Stimulated activated CD8-positive, alpha-beta memory T cell treated with anti-CD3 and anti-CD28 coated beads, Interleukin-7, amount 100 ng/mL, for 4 hours (primary cell): ENCODE measurements at regions not wholly inside any gene's neighbourhood (a gene's known extent, or its start where the extent isn't known, plus 50 kb on each side); places are given as distances from the start of the nearest gene placed in this dataset.

Experiments
- DNase-seq, 2 donors: peaks; one replicate each; pipeline ENCODE4 v3.0.0-alpha.2; 2020; ENCODE audit warnings: low read depth in 2 of 2

DNA sequence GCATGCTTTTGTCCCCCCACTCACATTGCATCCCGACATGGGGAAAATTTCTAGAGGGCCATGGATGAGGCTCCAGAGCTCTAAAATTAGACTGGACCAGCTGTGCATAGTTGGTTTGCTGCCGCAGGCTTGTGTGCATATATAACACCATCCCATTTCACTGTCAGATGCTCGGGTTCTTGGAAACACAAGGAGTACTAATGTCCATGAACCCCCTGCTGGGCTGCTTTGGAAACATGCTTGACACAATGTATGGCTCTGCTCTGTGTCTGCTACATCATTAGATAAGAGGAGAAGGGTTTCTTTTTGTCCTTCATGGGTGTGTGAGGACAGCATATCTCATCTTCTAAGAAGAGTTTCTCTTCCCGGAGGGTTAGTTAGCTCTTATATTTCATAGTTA, 292.1 kb upstream of the RORB start:
- DNase-seq: no peak

DNA sequence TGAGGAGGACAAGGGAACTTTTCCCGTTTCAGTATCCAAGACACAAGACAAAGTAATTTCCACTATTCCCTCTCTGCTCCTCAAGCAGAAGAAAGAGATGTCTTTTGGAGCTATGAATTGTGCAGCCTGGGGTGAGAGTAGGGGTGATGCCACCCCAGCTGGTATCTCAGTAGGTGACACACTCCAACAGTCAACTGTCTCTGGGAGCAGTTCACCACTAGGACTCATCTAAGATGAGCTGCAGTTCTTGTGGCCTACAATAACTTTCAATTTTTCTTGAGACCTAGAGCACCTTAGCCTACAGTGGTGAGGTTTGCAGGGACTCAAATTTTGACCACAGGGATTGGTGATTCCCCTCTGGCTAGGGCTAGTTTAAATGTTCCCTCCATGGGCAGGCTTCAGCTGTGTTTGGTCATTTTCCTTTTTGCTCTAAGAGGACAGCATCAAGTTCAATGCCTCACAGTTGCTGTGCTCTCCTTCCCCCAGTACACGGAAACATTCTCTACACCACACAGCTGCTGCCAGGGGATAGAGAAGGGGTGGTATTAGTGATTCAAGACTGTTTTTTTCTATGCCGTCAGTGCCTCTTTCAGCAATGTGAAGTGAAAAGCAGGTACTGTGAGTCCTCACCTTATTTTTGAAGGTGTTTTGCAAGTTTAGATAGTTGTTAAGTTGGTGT, 278.6 kb upstream of the RORB start:
- no peak for DNase-seq

DNA sequence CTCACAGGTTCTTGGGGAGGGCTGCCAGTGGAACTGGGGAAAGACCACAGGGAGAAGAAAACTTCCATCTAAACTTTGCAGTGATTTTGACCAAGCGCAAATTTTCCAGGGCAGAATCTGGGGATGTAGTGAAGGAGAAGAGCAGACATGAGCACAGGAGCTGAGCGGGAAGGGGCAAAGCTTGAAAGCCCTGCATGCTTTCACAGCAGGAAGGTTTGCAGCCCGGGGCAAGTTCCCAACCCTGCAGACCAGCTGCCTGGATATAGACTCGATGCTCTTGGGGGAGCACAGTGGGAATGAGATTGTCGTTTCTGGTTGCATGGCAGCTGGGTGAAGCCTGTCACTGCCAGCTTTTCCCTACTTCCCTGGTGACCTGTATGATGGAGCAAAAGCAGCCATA, 276.8 kb upstream of the RORB start:
- no peak for DNase-seq

DNA sequence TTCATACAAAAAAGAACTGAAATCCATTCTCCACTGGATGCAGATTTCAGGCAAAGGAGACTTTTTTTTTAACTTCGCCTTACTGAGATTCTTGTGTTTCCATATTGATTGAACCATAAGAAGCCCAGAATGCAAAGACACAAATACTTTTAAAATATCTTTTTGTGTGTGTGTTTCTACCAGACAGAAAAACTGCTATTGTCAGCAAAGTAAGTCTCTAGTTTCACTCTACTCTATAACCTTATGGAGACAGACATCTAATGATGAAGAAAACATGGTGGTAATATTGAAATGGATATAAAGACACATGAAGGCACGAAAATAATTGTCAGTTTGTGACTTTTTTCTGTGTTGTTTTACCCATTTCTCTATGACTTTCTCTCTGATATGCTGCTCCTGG, 260.3 kb upstream of the RORB start:
- no peak for DNase-seq

DNA sequence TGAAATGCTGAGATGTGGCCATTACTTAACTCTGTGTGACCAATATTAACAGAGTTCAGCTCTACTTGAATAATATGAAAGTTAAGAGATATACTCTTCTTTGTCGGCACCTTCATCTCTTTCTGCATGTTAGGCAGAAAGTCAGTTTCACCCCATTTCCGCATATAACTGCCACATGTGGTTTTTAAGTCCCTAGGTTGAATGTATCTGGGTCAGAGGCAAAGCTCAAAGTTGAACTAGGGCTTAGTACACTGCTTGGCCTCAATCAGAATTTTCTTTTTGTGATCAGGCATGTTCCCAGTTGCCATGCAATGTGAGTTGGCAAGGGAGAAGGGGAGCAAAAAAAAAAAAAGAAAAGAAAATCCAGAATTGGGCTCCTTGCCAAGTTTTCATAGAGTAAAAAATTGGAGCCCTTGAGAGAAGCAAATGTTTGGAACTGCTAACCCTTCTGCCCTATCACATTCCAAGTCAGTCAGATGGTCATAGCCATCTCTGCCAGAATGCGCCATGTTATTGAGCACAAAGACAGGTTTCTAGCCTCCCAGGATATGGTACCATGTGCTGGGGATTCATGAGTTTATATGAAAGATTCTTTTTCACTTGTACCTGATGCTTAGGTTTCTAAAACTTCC, 251.2 kb upstream of the RORB start:
- no peak for DNase-seq

DNA sequence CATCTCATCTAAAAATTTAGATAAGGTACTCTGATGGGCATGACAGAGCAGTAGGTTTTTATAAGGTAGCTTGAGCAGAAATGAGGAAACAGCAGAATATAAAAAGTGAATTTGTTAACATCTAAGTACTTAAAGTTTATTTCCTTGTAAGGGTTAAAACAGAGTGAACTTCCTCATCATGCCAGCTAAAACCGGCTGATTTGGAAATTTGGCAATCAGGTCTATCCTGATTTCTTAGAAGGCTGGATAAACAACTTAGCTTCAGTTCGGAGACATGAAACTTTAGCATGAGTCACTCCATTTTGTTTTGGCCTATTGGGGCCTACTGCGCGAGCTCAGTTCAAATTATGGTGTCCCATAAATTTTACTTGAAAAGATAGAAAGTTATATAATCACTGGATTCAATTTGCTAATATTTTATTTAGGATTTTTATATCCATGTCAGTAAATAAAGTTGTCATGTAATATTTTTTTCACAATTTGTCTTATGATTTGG, 241.6 kb upstream of the RORB start:
- no peak for DNase-seq

DNA sequence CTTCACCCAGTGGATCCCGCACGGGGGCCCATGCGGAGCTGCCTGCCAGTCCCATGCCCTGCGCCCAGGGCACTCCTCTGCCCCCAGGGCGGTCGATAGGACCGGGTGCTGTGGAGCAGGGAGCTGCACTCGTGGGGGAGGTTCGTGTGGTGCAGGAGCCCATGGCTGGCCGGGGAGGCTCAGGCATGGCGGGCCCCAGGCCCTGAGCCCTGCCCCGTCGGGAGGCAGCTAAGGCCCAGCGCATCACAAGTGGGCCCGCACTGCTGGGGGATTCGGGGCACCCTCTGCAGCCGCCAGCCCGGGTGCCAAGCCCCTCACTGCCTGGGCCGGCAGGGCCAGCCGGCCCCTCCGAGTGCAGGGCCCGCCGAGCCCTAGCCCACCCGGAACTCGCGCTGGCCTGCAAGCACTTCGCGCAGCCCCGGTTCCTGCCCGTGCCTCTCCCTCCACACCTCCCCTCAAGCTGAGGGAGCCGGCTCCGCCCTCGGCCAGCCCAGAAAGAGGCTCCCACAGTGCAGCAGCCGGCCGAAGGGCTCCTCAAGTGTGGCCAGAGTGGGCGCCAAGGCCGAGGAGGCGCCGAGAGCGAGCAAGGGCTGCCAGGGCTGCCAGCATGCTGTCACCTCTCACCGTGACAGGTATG, 221.1 kb upstream of the RORB start:
- DNase-seq: no peak

DNA sequence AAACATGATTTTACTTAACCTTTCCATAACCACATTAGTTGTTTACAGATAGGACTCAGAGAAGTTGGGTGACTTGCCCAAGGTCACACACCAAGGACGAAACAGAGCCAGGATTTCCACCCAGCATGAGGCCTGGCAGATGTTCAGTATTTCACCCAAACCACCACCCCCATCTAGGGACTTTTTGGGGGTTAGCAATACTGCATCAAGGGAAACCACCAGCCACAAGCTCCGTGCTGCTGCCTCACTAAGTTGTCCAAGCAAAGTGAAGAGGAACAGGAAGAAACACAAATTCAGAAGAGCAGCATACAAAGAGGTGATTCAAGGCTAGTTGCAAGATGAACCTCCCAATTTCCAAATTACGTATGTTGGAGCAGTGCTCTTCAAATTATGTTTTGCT, 219.6 kb upstream of the RORB start:
- DNase-seq: peak in 1 of 2 donors; percentile 9

DNA sequence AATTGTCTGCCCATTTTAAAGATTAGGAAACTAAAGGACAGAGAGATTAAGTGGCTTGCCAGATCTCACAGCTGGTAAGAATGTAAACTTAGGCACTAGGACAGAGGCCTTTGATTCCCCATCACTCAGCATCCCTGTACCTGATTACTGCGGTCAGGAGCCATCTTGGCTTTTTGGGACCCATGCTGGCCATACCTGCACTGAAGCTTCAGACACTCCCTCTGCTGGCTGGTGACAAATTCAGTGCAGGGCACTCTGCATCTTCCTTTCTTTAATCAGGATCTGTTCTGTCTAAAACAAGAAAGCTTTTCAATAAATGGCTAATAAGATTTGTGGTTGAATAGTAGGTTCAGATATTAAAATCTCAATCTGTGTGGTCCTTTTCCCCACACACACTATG, 215.5 kb upstream of the RORB start:
- DNase-seq: no peak

DNA sequence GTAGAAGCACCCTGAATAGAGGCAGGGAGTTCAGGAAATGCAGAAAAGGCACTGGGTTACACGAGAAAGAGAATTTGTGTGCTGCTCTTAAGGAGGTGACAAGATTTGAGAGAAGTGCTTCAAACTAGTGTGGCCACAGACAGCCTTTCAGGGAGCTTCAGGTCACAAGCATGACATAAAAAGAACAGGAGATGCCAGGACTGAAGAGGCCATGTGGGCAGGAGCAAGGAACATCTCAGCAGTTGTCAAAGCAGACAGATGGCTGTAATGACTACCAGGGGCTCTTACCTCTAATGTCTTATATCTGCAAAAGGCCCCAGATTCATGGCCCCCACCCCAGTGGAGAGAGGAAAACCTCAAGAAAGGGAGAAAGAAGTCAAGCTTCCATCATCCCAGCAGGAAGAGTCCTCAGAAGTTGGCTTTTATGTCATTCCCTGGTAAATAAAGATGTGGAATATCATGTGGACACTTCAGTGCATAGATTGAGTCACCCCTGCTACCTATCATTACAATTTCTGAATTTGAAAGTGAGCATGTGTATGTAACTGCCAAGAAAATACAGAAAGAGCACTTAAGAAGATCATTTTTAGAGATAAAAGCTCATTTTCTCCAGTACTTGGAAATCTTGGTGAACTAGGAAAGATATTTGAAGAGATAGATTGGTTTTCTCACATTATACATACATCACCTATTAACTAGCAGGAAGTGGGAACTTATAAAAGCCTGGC, 214.4 kb upstream of the RORB start:
- no peak for DNase-seq

DNA sequence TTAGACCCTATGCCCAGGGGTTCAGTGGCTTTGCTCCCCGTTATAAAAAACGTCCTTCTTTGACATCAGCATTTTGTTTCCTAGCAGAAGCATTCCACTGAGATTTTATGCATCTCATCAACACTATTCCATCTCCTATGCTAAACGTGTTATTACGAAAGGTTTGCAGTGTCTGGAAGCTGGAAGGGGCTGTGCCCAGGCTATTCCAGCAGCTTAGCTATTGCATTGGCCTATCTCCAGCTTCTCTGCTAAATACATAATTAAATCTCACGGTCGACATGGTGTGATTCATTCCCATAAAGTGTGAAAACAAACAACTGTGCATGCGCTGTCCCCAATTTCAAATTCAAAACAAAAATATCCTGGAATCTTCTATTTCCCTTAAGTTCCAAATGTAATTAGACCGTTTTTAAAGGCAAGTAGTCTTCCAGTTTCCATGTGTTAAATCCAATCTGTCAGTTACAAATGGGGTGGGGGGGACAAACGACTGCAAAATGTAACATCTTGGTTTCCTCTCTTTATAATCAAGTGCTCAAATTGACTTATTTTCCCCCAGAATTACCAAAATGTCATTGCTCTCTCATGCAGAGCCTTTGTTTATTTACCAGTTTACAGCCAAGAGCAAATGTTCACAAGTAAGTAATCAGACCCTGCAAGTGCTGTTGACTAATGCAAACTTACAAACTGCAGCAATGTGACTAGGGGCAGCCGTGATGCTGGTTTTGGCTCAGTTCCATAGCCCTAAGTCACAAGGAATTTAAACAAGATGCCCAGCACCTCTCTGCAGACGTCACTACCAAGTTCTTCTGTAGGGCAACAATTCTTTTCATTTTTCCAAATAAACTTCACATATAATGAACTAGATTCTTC, 212.3 kb upstream of the RORB start:
- no peak for DNase-seq

DNA sequence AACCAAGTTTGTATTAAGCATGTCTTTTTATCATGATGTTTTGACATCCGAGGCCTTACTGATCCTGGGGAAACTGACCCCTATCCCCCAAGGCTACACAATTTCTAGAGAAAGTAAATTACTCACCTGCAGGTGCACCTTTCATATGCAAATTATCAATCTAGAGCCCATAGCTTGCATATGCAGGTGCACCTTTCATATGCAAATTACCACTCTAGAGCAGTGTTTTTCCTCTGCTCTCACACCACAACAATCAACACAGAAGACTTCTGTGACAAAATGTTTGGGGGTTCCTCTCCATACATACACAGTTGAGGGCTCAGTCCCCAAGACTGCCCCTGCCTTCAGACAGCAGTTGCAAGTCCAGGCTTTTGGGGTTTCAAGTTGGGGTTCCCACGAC, 203.7 kb upstream of the RORB start:
- no peak for DNase-seq

DNA sequence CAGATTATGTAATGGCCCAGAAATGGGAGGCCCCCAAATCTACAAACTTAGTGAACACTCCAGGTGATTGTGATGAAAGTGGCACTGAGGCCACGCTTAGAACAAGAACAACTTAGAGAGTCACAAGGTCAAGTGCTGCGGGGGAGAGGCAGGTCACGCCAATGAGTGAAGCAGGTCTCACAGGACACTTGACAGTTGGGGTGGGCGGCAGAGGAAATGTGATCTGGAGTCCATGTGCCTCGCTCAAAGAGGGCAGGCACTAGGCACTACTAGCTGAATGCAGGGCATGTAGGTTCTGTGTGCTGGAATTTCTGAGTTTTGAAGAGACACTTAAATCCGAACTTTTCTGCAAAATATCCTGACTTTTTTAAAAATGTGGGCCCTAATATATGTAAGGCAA, 193.2 kb upstream of the RORB start:
- DNase-seq: no peak

DNA sequence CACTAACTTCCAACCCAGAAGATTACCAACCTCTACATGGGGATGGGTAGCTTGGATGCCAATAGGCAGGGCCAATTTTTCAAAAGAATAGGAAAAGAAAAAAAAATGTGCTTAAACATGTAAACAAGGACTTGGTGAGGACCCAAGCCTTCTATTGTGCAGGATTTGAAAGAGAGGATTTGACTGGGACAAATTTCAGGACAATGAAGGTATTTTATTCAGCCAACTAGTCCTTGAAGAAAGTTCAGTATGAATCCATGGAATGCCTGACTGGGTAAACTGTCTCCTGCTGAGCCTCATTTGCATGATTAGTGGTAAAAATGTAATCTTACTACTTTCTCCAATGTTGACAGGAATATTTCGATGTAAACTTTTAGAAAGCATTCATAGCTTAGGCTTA, 192.5 kb upstream of the RORB start:
- DNase-seq: no peak

DNA sequence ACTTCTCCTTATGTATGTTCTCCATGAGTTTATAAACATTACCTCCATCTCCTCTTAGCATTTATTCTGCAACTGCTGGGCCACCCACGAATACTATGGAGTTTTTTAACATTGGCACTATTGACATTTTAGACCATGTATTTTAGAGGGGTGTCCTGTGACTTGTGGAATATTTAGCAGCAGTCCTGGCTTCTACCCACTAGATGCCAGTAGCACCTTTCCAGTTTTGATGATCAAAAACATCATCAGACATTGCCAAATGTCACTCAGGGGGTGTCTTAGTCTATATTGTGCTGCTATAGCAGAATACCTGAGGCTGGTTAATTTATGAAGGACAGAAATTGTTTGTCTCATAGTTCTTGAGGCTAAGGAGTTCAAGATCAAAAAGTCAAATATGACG, 187.5 kb upstream of the RORB start:
- no peak for DNase-seq

DNA sequence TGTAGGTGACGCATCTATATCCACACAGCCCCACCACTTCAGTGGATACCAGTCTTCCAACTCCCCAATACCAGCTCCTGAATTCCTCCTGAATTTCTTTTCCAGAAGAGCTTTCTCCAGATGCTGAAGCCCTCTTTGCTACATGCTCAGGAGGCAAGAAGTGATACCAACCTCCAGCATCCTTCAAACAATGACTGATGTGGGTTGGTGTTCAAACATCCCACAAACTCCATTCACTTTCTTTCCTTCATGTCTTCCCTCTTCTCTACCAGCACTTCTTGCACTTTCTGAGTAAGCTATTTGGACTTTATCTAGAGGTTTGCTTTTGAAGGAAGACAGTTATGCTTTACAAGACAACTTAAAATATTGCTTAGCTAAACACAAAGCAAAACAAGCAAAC, 179.9 kb upstream of the RORB start:
- DNase-seq: no peak

DNA sequence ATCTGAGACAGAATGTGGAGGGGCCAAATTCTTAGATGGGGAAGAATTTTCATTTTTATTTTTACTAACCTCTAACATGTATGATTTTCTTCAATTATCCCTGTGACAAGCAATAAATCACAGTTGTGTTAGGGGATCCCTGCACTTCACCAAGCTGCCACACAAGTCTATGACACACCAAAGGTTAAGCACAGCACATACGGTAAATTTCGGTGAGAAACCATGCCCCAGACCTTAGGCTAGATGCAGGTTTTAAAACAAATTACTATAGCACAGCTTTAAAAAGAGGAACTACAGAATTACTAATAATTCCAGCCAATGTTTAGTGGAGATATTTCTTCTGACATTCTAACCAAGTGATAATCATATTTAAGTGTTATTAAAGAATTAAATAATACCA, 175.7 kb upstream of the RORB start:
- DNase-seq: no peak

DNA sequence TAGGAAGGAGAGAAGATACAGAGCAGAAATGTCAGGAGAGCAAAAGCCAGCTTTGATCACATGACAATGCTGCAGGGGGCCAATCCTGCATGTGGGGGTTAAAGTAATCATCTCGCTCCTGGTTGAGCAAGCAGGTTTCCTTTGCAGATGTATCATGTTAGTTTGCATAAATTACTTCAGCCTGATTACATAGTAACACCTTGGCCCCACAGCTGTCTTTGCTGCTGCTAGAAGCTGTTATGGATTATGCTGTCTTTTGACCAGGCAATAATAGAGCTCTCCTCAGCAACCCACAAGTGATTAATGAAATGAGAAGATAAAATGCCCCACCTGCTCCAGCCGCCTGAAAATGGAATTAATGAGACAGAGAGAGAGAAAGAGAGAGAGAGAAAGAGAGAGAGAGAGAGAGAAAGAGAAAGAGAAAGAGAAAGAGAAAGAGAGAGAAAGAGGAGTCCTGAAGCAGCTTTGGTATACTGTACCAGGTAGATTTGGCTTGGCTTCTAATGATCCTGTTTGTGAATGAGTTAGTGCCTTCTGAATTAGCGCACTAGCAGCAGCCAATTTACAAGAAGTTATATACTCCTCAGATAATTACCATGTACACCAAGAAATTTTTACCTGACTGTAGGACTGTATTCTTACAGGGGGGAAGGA, 174.3 kb upstream of the RORB start:
- DNase-seq: no peak

DNA sequence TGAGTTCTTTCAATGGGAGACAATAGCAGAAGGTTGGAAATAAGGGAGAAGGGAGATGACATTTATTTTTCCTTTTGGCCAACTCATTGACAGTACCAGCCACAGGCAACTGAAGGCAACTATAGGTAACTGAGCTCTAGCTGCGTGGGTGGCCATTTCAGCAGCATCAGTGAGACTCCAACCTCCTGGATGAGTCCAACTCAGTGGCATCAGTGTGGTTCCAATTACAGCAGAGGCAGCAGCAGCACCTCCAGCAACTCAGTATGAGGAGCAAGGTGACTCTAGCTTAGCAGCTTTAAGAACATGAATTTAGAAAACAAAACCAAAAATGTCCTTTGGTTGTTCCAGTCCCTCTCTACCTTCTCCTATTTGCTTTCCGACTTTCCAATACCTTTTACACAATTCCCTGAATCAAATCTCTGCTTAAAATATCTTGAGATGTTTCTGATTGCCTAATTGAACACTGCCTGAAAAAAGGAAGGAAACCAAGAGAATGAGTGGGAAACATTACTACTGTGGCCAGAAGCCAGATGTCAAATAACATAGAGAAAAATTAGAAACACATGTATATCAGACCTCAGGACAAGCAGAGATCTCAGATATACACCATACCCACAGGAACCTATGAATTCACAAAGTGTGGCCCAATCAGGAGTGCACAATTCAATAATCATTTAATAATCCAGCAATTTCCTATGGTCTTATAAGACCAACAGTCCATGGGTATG, 166.5 kb upstream of the RORB start:
- DNase-seq: no peak

DNA sequence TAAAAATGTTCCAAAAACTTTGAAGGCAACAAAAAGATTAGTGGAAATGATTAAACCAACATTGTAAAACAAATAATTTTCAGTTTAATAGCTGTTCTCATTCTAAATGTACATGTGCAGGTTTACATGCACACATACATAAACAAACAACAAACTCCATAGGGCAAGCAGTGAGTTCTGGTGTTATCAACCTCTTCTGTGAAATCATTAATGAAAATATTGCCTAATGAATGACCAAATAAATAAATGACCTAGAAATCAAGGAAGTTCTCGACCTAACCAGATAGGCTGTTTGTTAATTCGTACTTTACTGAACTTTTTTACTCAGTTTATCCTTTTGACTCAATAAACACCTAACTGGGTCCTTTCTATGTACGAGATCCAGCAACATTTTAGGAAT, 165.5 kb upstream of the RORB start:
- no peak for DNase-seq
